ENCODE measurements at regions not wholly inside any gene's neighbourhood (a gene's known extent, or its start where the extent isn't known, plus 50 kb on each side); places are given as distances from the start of the nearest gene placed in this dataset.
A peak's percentile ranks its signal among the peaks of the same experiment; 100 is the strongest.

GRCh38 chr7:20963556-20964280 is 177.0 kb upstream of the SP8 start:
- FAIRE-seq (no peak), DNase-seq (ENCODE audit: insufficient read length, low spot score) (no peak)
- TF ChIP-seq POLR2A (IDR thresholded peaks at IDR 0.05; ENCODE audit: low read depth, low read length), result no peak

GRCh38 chr7:20964281-20964918 is 177.7 kb upstream of the SP8 start:
- no peak for DNase-seq (ENCODE audit: insufficient read length, low spot score)
- TF ChIP-seq POLR2A (IDR thresholded peaks at IDR 0.05; ENCODE audit: low read depth, low read length), result no peak
- peak; percentile 23 for FAIRE-seq

DNA sequence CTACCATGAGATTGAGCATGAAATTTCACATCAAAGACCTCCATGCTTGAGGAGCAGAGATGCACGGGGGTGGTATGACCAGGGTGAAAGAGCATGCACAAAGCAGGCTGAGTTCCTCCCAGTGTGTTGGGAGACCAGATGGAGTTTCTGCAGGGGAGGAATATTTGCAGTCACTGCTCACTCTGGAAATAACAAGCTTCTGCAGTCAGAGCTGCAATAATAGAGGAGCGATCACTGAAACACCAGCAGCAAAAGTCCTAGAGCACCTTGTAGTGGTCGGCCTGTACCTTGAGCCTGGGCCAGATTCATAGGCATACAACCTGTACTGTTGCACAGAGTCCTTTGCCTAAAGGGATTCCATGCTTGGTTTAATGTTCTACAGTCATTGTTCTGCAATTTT is 184.5 kb upstream of the SP8 start:
- no peak for TF ChIP-seq POLR2A (IDR thresholded peaks at IDR 0.05; ENCODE audit: low read depth, low read length)
- FAIRE-seq, result no peak
- DNase-seq (ENCODE audit: insufficient read length, low spot score), result no peak

- no peak for FAIRE-seq
- DNase-seq (ENCODE audit: insufficient read length, low spot score), result no peak
- no peak for TF ChIP-seq POLR2A (IDR thresholded peaks at IDR 0.05; ENCODE audit: low read depth, low read length)
Observed at GRCh38 chr7:20980232-20980631, 193.5 kb upstream of the SP8 start.

DNA sequence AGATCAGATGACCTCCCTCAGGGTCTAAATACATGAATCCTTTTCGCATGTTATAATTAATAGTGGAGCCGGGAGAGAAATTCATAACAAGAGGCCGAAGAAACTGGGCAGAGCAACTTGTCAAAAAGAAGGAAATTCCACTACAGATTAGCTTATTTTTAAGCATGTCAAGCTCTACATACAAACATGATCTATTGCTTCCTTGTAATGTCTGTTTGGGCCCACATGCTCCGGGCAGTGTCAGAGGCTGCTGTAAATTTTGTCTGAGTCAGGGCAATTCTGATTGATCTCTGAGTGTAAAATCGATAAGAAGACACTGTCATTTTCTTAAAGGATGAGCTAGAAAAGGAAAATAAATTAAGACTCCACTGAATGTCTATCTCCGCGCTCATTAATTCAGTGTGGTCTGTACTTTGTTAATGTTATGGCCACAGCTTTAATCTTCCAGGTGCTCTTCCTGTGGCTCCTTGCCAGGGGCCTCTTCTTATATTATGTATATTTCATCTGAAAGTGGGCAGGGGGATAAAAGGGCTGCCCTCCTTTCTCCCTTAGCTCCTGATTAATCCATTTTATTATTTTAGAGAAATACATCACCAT is 194.1 kb upstream of the SP8 start:
- TF ChIP-seq POLR2A (IDR thresholded peaks at IDR 0.05; ENCODE audit: low read depth, low read length), result no peak
- DNase-seq (ENCODE audit: insufficient read length, low spot score) (no peak), FAIRE-seq (no peak)

DNA sequence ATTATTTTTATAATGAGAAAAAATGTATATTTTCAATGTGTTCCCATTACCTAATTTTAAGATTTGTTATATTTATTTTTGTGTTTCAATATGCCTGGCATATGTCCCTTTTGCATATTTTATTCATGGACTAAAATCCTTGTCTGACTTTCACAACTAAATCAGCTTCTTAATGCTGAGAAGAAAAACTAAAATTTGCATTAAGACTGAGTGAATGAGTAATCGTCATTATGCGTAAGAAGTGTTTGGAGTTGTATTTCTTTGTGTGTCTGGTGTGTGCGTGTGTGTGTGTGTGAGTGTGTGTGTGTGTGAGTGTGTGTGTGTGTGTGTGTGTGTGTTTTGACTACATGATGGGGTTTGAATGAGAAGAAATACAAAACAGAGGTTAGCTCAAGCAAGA is 201.7 kb upstream of the SP8 start:
- DNase-seq (ENCODE audit: insufficient read length, low spot score) (no peak), FAIRE-seq (no peak)
- TF ChIP-seq POLR2A (IDR thresholded peaks at IDR 0.05; ENCODE audit: low read depth, low read length), result no peak

DNA sequence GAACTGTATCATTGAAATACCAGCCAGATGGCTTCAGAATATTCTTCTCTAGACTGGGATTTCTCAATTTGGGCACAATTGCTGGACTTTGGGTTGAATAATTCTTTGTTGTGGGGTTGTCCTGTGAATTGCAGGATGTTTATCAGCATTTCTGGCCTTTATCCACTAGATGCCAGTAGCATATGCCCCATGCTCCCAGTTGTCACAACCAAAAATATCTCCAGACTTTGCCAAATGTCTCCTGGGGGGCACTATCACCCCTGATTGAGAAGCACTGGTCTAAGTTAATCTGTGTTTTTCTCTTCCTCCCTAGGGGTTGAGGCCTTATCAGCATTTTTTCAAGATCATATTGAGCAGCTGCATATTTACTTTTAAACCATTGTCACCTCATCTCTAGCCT is 204.9 kb upstream of the SP8 start:
- DNase-seq (ENCODE audit: insufficient read length, low spot score) (no peak), FAIRE-seq (no peak)
- TF ChIP-seq POLR2A (IDR thresholded peaks at IDR 0.05; ENCODE audit: low read depth, low read length), result no peak

DNA sequence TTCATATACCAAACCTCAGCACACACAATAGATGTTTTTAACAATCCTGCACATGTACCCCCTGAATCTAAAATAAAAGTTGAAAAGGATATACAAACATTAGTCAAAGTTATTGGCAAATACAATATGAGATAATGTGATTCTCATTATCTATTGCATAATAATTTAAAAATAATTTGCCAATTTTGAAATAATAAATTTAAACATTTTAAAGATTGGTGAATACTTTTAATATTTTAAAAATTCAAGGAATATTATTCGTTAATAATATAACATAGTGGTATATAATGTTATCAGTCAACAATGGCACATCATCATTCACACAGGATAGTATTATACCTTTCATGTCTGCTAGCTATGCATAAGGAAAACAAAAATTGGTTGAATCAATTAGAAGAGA is 207.0 kb upstream of the SP8 start:
- no peak for TF ChIP-seq POLR2A (IDR thresholded peaks at IDR 0.05; ENCODE audit: low read depth, low read length)
- FAIRE-seq, result no peak
- DNase-seq (ENCODE audit: insufficient read length, low spot score), result no peak

- DNase-seq (ENCODE audit: insufficient read length, low spot score) (no peak), FAIRE-seq (no peak)
- TF ChIP-seq POLR2A (IDR thresholded peaks at IDR 0.05; ENCODE audit: low read depth, low read length), result no peak
Observed at GRCh38 chr7:20998309-20998708, 211.6 kb upstream of the SP8 start.

DNA sequence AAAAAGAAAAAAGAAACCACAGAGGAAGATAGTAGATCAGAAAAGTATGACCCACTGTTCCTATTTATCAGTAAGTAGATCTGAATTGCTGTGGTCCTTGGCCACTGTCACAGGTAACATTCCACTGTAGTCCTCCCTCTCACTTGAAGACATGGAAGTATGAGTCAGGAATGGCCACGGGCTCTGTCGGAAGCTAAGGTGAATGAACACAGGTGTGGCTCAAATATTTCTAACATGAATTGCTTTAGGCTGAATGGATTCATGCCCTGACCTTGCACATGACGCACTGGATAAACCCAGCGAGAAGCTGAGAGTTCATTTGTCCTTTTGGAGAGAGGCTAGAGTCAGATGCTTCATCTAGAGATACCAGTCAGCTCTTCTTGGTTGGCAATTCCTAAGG is 224.5 kb upstream of the SP8 start:
- TF ChIP-seq POLR2A (IDR thresholded peaks at IDR 0.05; ENCODE audit: low read depth, low read length), result no peak
- no peak for FAIRE-seq
- no peak for DNase-seq (ENCODE audit: insufficient read length, low spot score)

- DNase-seq (ENCODE audit: insufficient read length, low spot score) (no peak), FAIRE-seq (peak; percentile 36)
- TF ChIP-seq POLR2A (IDR thresholded peaks at IDR 0.05; ENCODE audit: low read depth, low read length), result no peak
Observed at GRCh38 chr7:21013765-21014539, 227.3 kb upstream of the SP8 start.

DNA sequence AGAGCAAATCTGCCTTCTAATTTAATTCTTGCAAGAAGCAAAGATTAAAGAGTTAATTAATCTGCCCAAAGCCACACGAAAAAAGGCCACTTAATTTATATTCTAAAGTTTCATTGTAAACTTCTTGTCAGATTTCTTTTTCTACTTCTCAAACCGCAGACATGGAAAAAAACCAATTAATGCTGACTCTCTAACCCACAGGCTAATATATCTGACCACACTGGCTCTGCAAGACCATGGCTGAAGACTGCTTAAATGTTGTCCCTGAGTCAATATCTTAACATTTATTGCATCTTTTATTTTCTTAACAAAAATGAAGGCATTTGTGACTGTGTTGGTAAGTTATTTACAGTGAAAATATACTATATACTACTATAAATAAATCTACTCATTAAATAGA is 234.0 kb upstream of the SP8 start:
- FAIRE-seq (no peak), DNase-seq (ENCODE audit: insufficient read length, low spot score) (no peak)
- no peak for TF ChIP-seq POLR2A (IDR thresholded peaks at IDR 0.05; ENCODE audit: low read depth, low read length)

DNA sequence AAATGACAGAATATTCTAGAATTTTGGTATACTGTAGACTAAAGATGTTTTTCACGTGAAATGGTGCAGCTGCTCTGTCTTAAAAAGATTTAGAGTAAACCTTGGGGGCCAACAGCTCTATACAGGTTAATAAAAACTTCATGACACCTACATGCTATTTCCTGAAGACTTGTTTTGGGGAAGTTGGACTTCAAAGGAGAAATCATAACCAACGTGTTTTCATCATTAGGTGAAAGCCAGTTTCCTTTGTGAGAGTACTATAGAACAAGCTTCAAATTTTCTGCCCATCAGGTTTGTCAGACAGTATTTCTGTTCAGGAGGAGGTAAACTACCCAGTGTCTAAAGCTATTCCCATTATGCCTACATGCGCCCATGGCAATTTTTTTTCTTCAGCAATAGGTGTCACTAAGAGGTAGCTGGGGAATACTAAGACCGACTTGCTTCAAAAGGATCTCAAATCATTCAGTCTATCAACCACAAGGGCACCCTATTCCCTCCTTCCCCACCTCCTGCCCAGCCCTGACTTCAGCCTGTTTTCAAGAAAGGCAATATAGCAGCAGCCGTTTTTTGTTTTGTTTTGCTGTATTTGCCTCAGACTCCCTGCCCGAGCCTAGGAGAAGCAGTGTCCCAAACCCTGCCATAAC is 237.3 kb upstream of the SP8 start:
- DNase-seq (ENCODE audit: insufficient read length, low spot score) (no peak), FAIRE-seq (no peak)
- TF ChIP-seq POLR2A (IDR thresholded peaks at IDR 0.05; ENCODE audit: low read depth, low read length), result no peak

DNA sequence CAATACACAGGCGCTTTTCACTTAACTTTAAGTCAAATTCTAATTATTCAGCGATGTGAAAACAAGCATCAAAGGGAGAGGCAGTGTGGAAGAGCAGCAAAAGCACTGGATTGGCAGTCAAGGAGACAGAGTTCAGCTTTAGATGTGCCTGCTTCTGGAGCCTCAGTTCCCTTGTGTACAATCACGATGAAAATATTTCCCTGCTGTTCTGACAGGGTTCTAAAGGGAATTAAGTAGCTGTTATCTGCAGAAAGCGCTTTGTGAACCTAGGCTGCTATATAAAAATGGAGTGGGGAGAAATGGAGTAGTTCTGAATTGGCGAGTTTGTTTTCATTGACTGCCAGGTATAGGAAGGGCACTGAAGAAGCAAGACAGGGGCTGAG is 237.8 kb upstream of the SP8 start:
- DNase-seq (ENCODE audit: insufficient read length, low spot score), result no peak
- no peak for FAIRE-seq
- TF ChIP-seq POLR2A (IDR thresholded peaks at IDR 0.05; ENCODE audit: low read depth, low read length), result no peak
